ENCODE measurements at regions not wholly inside any gene's neighbourhood (a gene's known extent, or its start where the extent isn't known, plus 50 kb on each side); places are given as distances from the start of the nearest gene placed in this dataset.

- no peak for DNase-seq
- Mint-ChIP-seq H3K9me3 (no peaks in the 10 kb centered on the region), H3K27ac (no peak overlapping the region), H3K4me3 (no peak overlapping the region), H3K36me3 (no peaks in the 10 kb centered on the region), H3K27me3 (peaks cover 4% of the 10 kb centered on the region), H3K4me1 (ENCODE audit: low read depth) (no peaks in the 10 kb centered on the region)
- POLR2A ChIA-PET = no interaction called here
- intact Hi-C loops (cut with micrococcal nuclease) = no loop called here
- CTCF ChIA-PET = no interaction called here
Observed at GRCh38 chr4:42344749-42345148, 52.5 kb upstream of the SHISA3 start.

DNA sequence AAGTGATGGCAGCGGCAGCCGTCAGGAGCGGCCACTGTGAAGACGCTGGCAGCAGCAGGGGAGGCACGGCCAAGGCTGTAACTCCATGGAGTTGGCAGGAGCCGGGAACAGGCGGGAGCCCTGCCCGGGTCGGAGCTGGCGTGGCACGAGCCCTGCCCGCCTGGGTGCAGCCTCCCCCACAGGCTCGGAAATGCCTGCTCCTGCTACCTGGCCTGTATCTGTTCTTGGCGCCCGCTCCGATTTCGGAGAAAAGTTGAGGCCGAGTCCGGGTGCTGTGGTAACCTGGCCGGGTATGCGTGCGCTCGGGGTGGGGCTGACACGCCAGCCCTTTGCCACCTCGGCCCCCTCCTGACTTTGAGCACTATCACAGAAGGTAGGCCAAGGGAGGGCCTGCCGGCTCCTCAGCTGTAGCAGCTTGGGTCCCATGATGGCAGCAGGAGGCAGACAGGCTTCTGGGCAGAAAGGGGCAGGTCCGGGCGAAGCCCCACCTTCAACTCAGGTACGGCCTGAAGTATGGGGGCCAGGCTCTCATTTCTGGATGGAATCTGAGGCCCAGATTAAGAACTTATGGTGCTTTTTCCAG lies 51.2 kb upstream of the SHISA3 start:
- Mint-ChIP-seq H3K9me3 (no peaks in the 10 kb centered on the region), H3K27ac (no peak overlapping the region), H3K36me3 (no peaks in the 10 kb centered on the region), H3K27me3 (peaks cover 4% of the 10 kb centered on the region), H3K4me1 (ENCODE audit: low read depth) (no peaks in the 10 kb centered on the region), H3K4me3 (no peak overlapping the region)
- intact Hi-C loops (cut with micrococcal nuclease) = no loop called here
- DNase-seq = no peak
- ChIA-PET POLR2A (no interaction called here), CTCF (no interaction called here)

DNA sequence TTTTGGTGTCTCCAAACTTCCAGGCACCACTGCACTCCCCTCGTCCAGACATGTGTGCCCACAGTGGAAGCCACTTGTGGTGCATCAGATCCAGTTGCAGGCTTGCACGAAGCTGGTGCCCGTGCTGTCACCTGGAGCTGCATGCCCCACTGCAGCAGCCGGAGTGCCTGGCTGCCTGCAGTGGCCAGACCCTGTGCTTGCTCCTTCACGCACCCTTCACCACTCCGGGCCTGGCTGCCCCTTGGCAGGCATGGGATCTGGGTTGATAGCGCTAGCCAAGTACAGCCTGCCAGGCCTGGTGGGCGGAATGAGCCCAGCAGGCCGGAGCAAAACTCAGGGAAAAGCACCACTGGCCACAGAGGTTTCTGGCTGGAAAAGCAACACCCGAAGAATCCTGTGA lies 50.2 kb upstream of the SHISA3 start:
- CTCF ChIA-PET = interaction anchor here (0.9 kb wide), 1 partner anchor 11 kb away, joined by 4 read pairs; no protein-coding TSS in a partner anchor
- peaks cover 2% of the 10 kb centered on the region for H3K27me3 Mint-ChIP-seq

More for the DNA sequence above, 50.2 kb upstream of the SHISA3 start:
- no peaks in the 10 kb centered on the region for H3K9me3 Mint-ChIP-seq
- DNase-seq = no peak
- POLR2A ChIA-PET = no interaction called here
- H3K27ac Mint-ChIP-seq = no peak overlapping the region
- H3K36me3 Mint-ChIP-seq = no peaks in the 10 kb centered on the region
- H3K4me1 Mint-ChIP-seq (ENCODE audit: low read depth) = no peaks in the 10 kb centered on the region
- H3K4me3 Mint-ChIP-seq = no peak overlapping the region
- intact Hi-C loops (cut with micrococcal nuclease) = no loop called here

All from activated CD4-positive, alpha-beta memory T cell treated with anti-CD3 and anti-CD28 coated beads for 36 hours (primary cell).